HG03103 (cell line): ENCODE measurements at regions not wholly inside any gene's neighbourhood (a gene's known extent, or its start where the extent isn't known, plus 50 kb on each side); places are given as distances from the start of the nearest gene placed in this dataset.
"Not testable (repeated sequence)": the region's sequence is repeated elsewhere in the genome, so short reads cannot be mapped to it uniquely, and the experiment has no call there.

Source experiments
- ATAC-seq: cut with Tn5 transposase; IDR thresholded peaks from one replicate; pipeline ENCODE4 v1.9.1; 2021; ENCODE audit warnings: low read depth; ENCODE audit not compliant: unreplicated experiment

DNA sequence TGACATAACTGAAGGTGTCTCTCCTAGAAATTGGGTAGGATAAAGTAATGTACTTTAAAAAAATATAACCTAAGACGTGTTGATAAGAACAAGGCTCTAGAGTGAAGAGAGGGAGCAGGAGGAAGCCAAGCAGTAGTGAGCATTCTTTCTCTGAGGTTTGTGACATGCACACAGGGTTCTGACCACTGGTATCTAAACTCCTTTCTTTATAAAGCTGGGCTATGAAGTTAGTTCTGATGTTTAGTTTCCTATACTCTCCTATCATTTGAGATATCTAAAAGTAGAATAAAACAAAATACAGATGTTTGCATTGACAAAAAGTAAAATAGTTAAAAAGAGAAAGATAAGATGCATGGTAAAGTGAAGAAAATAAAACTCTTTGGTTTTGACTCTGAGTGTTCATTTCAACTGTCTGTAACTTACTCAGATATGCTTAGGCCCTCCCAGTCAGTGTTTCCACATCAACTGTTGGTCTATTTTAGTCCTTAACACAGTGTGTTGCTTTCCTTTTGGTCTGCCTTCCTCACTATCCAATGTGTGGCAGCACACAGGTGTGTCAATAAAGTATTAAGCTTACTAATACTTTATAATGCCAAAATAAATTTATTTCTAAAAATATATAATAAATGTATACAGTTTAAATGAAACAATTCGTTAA lies 543.5 kb downstream of the PTPRC start:
- ATAC-seq: no peak

DNA sequence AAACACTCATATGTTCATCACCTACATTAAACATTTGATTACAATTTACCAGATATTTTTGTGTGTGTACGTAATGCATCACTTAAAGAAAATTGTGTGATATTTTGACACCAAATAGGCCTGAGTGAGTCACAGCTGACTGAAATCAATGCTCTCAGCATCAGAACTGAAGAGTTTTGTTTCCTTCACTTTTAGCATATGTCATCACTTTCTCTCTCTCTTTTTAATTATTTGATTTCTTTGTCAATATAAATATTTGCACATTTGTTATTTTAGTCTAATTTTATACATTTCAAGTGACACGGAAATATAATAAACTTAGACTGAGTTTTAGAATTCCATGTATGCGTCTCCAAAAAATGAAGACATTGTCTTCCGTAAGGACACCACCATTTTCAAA lies 545.3 kb downstream of the PTPRC start:
- ATAC-seq: no peak

DNA sequence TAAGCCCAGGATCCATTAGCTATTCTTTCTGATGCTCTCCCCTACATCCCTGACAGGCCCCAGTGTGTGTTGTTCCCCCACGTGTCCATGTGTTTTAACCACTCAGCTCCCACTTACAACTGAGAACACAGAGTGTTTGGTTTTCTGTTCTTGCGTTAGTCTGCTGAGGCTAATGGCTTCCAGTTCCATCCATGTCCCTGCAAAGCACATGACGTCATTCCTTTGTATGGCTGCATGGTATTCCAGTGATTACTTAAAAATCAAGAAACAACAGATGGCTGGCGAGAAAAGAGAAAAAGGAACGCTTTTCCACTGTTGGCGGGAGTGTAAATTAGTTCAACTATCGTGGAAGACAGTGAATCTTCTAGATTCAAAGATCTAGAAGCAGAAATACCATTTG lies 556.0 kb downstream of the PTPRC start:
- ATAC-seq: no peak

DNA sequence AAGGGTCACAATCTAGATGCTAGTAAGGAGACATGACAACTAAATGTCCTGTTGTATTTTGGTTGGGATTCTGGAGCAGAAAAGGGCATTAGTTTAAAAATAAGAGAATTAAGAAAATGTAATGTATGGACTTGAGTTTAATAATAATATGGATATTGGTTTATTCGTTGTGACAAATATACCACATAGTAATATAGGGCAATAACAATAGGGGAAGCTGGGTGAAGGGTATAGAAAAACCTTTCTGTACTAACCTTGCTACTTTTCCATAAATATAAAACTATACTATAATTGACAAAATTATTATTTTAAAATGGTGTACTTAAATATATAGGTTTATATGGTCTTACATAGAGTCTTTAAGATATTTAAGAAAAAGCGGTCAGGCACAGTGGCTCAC lies 558.9 kb downstream of the PTPRC start:
- ATAC-seq: no peak

DNA sequence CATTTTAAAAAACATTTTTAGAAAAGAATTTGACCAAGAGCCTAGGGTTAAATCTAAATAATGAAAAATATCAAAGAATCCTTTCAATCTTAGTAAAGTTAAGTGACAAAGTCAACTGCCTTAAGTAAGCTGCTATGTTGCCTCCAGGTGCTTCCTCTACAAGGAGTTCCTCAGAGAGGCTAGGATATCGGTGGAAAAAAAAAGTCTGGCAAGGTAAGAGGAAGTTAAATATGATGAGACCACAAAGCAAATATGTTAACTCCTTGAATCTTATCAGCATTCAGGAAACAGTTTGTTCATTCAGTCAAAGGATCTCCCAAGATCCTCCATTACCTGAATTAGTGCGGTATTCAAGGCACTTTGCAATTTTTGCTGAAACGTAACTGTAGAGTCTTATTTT lies 563.5 kb downstream of the PTPRC start:
- no peak for ATAC-seq

DNA sequence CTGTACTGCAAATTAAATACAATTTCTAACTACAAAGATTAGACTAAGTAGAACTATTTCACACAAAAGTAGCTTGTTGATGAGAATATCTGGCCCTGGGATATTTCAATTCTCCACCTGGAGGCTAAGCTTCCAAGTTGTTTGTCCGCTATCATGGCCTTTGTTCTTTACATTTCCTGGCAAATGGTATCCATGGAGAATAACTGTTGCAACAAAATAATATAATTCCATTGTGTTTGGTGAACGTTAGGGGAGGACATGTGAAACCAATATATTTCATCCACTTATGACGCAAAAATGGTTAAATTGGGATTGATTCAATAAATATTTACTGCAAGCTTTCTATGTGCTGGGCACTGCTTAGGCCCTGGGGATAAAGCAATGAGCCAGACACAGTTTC lies 565.4 kb downstream of the PTPRC start:
- no peak for ATAC-seq

DNA sequence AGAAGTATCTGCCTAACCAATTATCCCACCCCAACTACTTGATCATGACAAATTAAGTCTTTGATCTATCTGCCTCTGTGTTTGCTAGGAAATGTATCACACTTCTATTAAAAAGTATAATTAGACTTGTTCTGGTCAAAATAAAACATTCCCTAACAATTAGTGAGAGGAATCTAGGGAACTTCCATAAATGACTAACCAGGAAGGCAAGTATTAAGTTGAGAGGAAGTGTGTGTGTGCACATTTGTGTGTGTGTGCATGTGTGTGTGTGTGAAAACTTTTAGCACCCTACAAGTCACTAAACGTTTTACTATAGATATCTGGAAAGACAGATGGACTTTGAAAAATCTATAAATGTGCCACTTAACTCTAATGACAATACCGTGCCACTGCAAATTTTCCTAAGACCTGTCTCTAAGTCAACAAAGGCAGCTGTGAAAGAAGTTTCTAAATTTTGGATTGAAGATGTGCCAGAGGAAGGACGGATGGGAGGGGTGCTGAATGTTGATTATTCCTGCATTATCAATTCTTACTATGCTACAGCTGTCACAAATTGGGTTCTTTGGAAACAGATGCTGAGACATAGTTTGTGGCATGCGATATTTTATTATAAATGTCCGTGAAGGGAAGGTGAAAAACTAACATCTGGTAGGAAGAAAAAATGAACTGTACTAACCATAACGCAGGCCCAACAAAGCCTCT lies 567.1 kb downstream of the PTPRC start:
- ATAC-seq: no peak

DNA sequence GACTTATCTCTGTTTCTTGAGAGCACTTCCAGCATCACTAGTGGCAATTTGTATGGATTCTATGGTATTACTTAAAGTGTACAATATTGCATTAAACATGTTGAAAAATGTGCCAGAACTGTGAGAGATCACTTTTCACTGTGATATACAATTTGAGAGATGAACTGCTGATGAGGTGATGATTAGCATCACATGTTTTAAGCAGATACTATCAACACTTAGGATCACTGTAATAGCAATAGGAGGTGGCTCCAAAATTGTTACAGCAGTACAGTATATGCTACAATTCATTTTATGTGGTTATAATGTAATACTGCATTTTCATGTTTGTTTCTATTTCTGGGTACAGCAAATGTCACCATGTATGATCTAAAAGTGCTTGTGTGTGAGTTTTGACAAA lies 570.0 kb downstream of the PTPRC start:
- no peak for ATAC-seq

DNA sequence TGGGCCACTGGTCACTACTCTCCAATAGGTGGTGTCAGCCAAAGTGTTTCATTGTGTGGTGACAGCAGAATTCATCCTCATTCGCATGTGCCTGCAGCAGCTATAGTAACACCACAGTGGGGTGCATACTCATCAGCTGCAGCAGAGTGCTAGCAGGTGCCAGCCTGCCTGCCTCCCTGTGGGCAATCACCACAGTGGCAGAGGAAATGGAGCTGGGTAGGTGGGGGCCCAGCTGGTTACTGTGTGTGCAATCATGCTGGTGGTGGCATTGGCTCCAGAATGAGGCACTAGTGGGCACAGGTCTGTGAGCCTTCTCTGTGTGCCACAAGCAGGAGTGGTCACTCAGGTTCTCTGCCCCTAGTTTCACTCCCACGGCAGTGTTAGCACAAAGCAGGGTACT lies 579.2 kb downstream of the PTPRC start:
- ATAC-seq: no peak

DNA sequence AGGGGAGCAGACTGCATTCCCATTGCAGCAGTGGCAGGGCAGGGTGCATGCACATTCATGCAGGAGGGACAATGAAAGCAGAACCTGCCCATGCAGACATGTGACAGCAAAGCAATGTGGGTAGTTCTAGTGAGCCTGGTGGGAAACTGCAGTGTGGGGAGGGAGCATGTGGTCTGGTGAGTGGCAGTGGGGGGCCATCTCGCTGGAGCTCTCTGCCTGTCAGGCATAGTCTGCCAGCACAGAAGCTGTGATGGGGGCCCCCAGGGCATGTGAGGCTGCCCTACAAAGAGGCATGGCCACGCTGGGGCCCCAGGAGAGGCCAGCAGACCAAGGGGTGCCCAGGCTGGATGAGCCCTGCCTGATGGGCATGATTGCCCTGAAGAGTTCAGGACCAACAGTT lies 579.7 kb downstream of the PTPRC start:
- ATAC-seq: no peak

DNA sequence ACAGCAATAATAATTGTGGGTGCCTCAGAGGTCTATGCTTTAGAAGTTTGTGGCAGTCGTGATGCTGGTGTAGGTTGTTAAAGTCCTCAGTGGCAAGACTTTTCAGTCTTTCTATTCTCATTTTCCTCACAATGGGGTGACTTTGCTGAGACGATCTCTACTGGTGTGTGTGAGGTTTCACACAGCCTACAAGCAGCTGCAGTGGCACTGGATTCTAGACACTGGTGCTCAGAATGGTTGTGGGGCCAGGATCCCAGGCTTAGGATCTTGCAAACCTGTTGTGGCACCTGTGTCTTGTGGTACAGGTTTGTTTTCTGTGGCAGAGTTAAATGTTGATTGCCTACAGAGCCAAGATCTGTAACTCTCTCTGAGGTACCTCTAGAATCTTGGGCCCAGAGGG lies 581.2 kb downstream of the PTPRC start:
- no peak for ATAC-seq

DNA sequence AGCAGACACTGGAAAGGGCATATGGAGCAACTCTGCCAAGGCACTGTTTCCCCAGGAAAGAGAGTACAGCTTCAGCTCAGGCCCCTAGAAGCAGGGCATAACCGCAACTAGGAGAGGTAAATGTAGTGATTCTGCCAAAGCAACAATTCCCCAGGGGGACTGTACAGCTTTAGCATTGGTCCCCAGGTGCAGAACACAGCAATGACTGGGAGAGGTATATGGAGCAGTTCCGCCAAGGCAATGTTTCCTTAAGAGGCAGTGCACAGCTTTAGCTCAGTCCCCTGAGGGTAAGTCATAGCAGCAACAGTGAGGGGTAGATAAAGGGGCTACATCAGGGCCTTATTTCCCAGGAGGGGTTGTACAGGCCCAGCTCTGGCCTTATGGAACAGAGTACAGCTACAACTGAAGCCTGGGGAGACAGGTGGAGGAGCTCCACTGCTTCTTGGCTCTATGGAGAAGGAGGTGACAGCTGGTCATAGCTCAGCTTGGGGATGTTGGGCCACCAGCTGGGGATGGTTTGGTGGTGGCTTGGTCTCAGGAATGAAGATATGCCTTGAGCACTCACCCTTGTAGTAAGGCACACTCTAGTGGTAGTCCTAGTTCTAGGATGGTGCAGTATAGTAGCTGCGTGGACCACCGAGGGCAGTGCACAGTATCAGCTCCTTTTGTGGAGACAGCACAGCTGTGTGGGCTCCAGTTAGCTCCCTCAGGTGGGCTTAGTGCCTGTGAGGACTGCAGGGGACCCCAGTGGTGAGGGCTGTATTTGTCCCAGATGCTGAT lies 582.7 kb downstream of the PTPRC start:
- ATAC-seq: no peak

DNA sequence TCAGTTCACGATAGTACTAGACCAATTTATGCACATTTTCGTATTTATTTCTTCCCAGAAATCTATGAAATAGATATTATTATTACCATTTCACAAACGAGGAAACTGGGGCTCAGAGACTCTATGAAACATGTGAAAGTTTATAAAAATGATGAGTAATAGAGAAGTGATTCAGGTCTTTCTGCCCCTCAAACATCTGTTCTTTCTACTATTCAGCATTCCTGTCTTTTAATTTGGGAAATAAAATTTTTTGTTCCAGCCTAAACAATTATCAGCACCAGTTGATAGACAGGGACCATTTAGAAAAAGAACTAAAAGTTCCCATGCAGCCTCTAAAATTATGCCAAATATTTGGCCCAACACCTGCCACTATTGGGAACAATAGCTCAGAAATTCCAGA lies 585.1 kb downstream of the PTPRC start:
- no peak for ATAC-seq

DNA sequence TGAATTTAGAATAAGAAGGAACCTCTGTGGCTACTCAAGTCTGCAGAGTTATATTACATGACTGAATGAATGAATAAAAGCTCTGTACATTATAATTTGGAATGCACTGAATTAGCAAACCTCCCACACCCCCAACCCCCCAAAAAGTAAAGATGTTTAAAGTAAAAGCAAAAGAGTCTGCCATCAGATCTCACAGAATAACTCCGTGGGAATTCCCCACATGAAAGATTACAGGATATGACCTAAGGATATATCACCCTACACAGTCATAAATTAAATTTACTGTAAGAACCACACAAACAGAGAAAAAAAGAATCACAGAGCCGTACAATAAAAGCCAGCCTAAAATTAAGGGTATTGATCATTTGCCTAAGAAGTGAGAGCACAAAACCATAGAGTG lies 587.3 kb downstream of the PTPRC start:
- no peak for ATAC-seq

DNA sequence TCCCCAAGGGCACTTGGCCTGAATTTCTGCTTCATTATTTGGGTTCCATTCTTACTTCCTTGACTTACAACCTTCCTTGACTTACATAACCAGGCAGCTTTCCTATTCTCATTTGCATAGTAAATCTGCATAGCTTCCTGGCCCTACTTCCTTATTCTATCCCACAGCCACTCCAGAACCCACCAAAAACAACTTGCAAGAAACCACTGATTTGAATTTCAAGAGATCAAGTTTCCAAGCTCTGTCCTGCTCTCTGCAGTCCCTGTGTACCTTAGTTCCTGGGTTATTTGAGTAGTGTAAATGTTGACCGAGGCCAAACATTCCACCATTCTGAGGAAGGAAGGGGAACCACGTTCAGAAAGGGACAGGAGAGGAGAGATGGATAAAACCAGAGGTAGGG lies 603.3 kb downstream of the PTPRC start:
- no peak for ATAC-seq

DNA sequence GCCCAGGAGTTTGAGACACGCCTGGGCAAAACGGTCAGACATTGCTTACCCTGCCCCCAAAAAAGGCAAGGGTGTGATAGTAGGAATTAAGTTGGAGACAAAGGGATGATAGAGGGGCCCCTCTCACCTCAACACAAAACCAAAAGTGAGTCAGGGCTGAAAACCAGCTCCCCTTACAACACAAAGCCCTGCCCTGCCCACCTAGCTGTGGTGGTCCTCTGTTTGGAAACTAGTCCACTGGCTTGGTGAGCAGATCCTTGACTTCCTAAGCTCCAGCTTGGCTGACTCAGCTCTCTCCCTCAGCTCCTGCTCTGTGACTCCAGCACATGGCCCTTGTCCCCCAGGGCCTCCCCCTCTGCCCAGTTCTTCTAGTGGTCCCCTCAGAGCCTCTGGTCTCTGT lies 603.8 kb downstream of the PTPRC start:
- no peak for ATAC-seq

DNA sequence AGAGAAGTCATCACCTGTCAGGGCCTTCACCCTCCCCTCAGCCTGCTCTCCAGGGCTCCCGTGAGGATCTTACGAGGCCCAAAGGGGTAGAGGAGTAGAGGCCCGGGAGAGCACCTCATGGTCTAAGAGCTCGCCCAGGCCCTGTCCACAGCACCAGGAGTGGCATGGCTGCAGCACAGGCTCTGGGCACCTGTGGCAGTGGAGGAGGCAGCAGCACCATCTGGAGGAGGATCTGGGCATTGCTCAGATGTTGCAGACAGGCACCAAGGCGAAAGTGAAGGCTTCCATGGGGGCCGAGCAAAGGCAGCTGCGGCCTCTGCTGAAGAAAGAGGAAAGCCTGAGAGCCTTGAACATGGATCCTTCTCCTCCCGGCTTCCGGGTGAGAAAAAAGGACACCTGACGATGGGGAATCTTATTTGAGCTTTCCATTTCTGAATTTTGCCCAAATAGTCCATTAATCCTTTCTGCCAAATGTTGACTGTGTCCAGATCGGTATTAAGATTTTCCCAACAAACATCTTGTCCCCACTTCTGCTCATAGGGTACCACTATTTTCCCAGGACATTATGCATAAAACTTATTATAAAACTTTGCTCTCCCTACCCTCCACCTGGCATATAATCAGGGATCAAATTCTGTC lies 604.7 kb downstream of the PTPRC start:
- ATAC-seq: peak; percentile 97

DNA sequence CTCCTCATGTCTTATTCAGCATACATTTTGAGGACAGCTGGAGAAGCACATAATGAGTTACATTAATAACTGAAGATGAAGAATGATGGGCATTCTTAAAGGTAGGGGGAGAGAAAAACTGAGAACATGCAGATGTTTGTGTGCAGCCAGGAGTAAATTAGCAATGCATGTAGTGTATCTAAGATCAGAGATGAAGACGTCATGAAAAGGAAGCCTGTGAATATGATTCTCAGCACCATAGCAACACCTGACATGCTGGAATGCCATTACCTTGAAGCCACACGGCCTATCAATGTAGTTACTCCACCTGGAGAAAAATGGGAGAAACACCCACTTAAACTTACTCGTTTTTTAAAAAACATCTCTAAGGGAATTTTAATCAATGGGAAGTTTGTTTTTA lies 607.1 kb downstream of the PTPRC start:
- ATAC-seq: no peak

DNA sequence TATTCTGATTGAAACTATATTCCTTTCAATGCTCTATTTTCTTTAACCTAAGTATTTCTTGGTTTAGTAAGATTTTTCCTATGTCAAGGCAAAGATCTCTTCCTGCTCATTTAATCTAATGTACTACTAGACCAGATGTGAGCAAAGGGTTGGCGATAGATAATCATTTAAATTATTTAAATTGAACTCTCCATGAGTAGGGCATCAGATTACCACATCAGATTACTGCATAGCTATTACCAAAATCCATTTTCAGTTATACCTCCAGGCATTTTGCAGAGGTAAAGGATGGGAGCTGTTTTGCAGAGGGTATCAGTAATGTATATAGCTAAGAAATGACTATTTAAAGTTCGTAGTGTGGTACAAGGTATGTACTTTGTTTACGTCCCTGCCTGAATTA lies 607.9 kb downstream of the PTPRC start:
- no peak for ATAC-seq

DNA sequence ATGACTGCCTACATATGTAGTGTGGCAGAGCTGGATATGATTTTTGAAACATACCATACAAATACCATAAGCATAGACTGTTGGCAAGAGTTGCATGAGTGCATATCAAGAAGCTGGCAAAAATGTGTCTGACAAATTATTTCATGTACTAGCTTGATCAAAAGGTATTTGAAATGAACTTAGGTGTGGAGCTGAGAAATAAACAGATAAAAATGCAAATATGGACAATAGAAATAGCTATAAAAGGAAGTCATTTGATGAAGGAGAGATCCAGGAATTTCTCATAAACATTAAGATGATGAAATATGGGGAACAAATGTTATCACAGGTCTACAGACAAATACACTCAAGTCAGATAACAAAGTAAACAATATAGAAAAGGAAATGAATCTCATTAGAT lies 609.1 kb downstream of the PTPRC start:
- no peak for ATAC-seq

DNA sequence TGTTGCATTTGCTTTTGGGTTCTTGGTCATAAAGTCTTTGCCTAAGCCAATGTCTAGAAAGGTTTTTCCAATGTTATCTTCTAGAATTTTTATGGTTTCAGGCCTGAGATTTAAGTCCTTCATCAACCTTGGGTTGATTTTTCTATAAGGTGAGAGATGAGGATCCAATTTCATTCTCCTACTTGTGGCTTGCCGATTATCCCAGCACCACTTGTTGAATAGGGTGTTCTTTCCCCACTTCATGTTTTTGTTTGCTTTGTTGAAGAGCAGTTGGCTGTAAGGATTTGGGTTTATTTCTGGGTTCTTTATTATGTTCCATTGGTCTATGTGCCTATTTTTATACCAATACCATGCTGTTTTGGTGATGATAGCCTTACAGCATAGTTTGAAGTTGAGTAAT lies 615.2 kb downstream of the PTPRC start:
- ATAC-seq: not testable (repeated sequence)
